Lung (tissue), 11 donors: ENCODE measurements at regions not wholly inside any gene's neighbourhood (a gene's known extent, or its start where the extent isn't known, plus 50 kb on each side); places are given as distances from the start of the nearest gene placed in this dataset.

Experiments
- ATAC-seq: fragments of 200-7000 bp; cut with Tn5 transposase; one replicate; pipeline ENCODE4 v1.9.1; 2020; ENCODE audit warnings: moderate number of reproducible peaks; ENCODE audit not compliant: insufficient read depth, low FRiP score
- DNase-seq, 3 donors: peaks; one replicate each; pipeline ENCODE4 v3.0.0-alpha.2; 2013 to 2017
- H3K27ac ChIP-seq, 2 donors: one replicate each; pipeline ENCODE4 v1.5.1; 2013; ENCODE audit warnings: mild to moderate bottlenecking in 2 of 2, moderate library complexity in 2 of 2, control low read depth in 1 of 2, inconsistent platforms in 1 of 2, low read depth in 1 of 2, low read length in 1 of 2
- H3K27me3 ChIP-seq, 3 donors: one replicate each; pipeline ENCODE4 v1.5.1; 2013; ENCODE audit warnings: low read length in 2 of 3; ENCODE audit not compliant: control insufficient read depth in 3 of 3, insufficient read depth in 3 of 3
- H3K36me3 ChIP-seq, 4 donors: one replicate each; pipeline ENCODE4 v1.5.1; 2013; ENCODE audit warnings: low read length in 4 of 4, mild to moderate bottlenecking in 1 of 4, moderate library complexity in 1 of 4; ENCODE audit not compliant: control insufficient read depth in 4 of 4, insufficient read depth in 4 of 4
- H3K4me1 ChIP-seq, 5 donors: one replicate each; pipeline ENCODE4 v1.5.1; 2013; ENCODE audit warnings: low read length in 5 of 5, mild to moderate bottlenecking in 2 of 5, moderate library complexity in 1 of 5; ENCODE audit not compliant: control insufficient read depth in 5 of 5, insufficient read depth in 5 of 5
- H3K4me3 ChIP-seq: one replicate; pipeline ENCODE4 v1.5.1; 2013; ENCODE audit warnings: mild to moderate bottlenecking, control low read depth, moderate library complexity
- H3K9ac ChIP-seq, 2 donors: one replicate each; pipeline ENCODE4 v1.5.1; 2013; ENCODE audit warnings: low read length in 2 of 2, control low read depth in 1 of 2; ENCODE audit not compliant: insufficient read depth in 1 of 2
- H3K9me3 ChIP-seq, 4 donors: one replicate each; pipeline ENCODE4 v1.5.1; 2013; ENCODE audit warnings: low read length in 3 of 4, mild to moderate bottlenecking in 1 of 4, moderate library complexity in 1 of 4; ENCODE audit not compliant: control insufficient read depth in 4 of 4, insufficient read depth in 3 of 4
- WGBS, 2 donors: extraction: QIAGEN DNeasy Blood & Tissue Kit; methylation state at CpG; one replicate each; pipeline ENCODE4 v1.1.7; 2013; 5-methylcytosine and 5-hydroxymethylcytosine counted together
- TF ChIP-seq, protein P1 (sequence below): IDR thresholded peaks from 2 replicates; pipeline ENCODE4 v1.5.1; 2012; ENCODE audit warnings: mild to moderate bottlenecking; ENCODE audit errors: control extremely low read depth, extremely low read depth
- donor health status: control.
- donor health status: control.
- donor health status: Bipolar disorder and iron deficiency.
- donor health status: healthy.
- donor health status: DM: yes; HTN: yes; CAD: no.

- 60% methylated on average over 3 of the region's 3 CpGs for WGBS, 2 donors
- DNase-seq = no peak
- TF ChIP-seq, protein P1, sequence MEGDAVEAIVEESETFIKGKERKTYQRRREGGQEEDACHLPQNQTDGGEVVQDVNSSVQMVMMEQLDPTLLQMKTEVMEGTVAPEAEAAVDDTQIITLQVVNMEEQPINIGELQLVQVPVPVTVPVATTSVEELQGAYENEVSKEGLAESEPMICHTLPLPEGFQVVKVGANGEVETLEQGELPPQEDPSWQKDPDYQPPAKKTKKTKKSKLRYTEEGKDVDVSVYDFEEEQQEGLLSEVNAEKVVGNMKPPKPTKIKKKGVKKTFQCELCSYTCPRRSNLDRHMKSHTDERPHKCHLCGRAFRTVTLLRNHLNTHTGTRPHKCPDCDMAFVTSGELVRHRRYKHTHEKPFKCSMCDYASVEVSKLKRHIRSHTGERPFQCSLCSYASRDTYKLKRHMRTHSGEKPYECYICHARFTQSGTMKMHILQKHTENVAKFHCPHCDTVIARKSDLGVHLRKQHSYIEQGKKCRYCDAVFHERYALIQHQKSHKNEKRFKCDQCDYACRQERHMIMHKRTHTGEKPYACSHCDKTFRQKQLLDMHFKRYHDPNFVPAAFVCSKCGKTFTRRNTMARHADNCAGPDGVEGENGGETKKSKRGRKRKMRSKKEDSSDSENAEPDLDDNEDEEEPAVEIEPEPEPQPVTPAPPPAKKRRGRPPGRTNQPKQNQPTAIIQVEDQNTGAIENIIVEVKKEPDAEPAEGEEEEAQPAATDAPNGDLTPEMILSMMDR = no peak
These were observed 1010.0 kb downstream of the XPNPEP1 start for GRCh38 chr10:108913300-108913699.

DNA sequence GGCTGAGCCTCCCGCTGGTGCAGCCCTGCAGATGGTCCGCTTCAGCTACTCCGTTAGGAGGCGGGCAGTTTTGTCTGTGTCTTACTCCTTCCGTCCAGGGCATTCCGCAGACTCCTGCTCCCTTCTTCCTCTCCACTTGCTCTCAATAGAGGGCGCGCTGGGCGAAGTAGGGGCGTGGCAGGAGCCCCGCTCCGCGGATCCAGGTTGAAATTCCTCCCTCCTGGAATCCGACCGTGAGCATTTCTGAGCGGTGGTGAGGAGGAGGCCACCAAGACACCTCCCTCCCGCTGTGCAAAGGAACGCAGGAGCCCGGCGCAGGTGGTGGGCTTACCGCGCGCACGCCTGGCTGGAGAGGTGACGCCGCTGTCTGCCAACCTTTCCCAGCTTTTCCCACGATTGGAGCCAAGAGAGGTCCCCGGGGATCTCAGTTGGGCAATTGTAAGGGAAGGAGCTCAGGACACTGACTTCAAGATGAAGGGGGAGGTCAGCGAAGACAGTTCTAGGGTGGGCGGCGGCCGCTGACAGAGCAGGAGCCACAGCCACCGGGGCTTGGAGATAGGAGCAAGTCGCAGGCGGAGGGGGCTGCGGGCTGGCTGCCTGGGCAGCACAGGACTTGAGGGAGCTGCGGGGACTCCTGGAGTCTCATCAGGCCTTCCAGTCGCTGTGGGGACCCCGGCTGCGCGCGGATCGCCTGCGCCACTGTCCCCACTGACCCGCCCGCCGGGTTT, 1011.3 kb downstream of the XPNPEP1 start:
- peak; percentile 74 for ATAC-seq

More at GRCh38 chr10:108913300-108913699, 1010.0 kb downstream of the XPNPEP1 start:
- H3K27me3 ChIP-seq = peaks cover 3 to 4% (median 4%) of the 10 kb centered on the region in 3 donors
- no peak overlapping the region for H3K4me3 ChIP-seq
- peaks cover 0 to 11% (median 0%) of the 10 kb centered on the region in 5 donors for H3K4me1 ChIP-seq
- ATAC-seq = no peak
- H3K36me3 ChIP-seq = no peaks in the 10 kb centered on the region
- no peak overlapping the region for H3K9ac ChIP-seq
- H3K9me3 ChIP-seq = peaks cover 0 to 2% (median 0%) of the 10 kb centered on the region in 4 donors
- no peak overlapping the region for H3K27ac ChIP-seq

DNA sequence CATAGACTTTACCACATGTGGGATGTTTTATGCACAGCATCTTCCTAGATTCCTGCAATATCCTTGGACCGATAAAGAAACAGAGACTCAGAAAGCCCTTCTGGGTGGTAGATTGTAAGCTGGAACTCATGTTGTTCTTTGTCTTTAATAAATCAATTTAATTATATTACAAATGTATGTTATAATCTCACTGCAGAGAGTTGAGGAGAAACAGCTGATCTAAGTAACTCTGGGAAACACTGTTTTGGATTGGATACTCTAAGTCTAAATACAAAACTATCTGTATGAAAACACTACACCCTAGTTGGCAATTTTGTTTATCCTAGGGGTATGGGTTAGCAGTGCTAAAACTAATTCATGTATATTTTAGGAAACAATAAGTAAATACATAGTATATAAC, 1015.2 kb downstream of the XPNPEP1 start:
- ATAC-seq (no peak), DNase-seq (peak in 2 of 3 donors; percentile 81 to 84)
- Histone ChIP-seq H3K4me3 (no peak overlapping the region), H3K4me1 (peaks cover 0 to 37% (median 5%) of the 10 kb centered on the region in 5 donors), H3K27ac (no peak overlapping the region), H3K36me3 (no peaks in the 10 kb centered on the region), H3K27me3 (peaks cover 1 to 4% (median 3%) of the 10 kb centered on the region in 3 donors), H3K9me3 (peaks cover 0 to 2% (median 0%) of the 10 kb centered on the region in 4 donors), H3K9ac (peak overlapping the region in 1 of 2 donors; percentile 24)
- TF ChIP-seq, protein P1 = no peak
- WGBS, 2 donors = 84 to 88% methylated on average over 1 of the region's 1 CpG

More for the DNA sequence above, 1011.3 kb downstream of the XPNPEP1 start:
- WGBS, 2 donors = 2 to 3% methylated on average over 46 to 47 of the region's 47 CpGs
- H3K9ac ChIP-seq = no peak overlapping the region
- peaks cover 3 to 4% (median 4%) of the 10 kb centered on the region in 3 donors for H3K27me3 ChIP-seq
- peak; percentile 75 to 77 (median 77) for DNase-seq
- H3K9me3 ChIP-seq = peaks cover 0 to 2% (median 0%) of the 10 kb centered on the region in 4 donors
- H3K4me3 ChIP-seq = no peak overlapping the region
- H3K27ac ChIP-seq = no peak overlapping the region
- peaks cover 0 to 16% (median 0%) of the 10 kb centered on the region in 5 donors for H3K4me1 ChIP-seq
- TF ChIP-seq, protein P1 = no peak
- no peaks in the 10 kb centered on the region for H3K36me3 ChIP-seq
